Tibial nerve (tissue), 4 donors: ENCODE measurements at regions not wholly inside any gene's neighbourhood (a gene's known extent, or its start where the extent isn't known, plus 50 kb on each side); places are given as distances from the start of the nearest gene placed in this dataset.
"Not testable (repeated sequence)": the region's sequence is repeated elsewhere in the genome, so short reads cannot be mapped to it uniquely, and the experiment has no call there.

Experiments used
- DNase-seq, 2 donors: peaks; one replicate each; pipeline ENCODE4 v3.0.0-alpha.2; 2019; ENCODE audit warnings: low spot score in 2 of 2
- H3K27ac ChIP-seq, 4 donors: fragments of 200-600 bp; sonication (generic) in 3 of 4; one replicate each; pipeline ENCODE4 v1.5.1; 2017 to 2019; ENCODE audit warnings: mild to moderate bottlenecking in 1 of 4
- H3K27me3 ChIP-seq, 2 donors: fragments of 200-600 bp; sonication (generic) in 1 of 2; one replicate each; pipeline versions ENCODE4 v1.5.1 to v1.6.0; 2017 to 2019
- H3K36me3 ChIP-seq, 3 donors: fragments of 200-600 bp; sonication (generic); one replicate each; pipeline ENCODE4 v1.5.1; 2018 to 2019
- H3K4me1 ChIP-seq, 4 donors: fragments of 200-600 bp; sonication (generic) in 3 of 4; one replicate each; pipeline ENCODE4 v1.5.1; 2017 to 2019
- H3K4me3 ChIP-seq, 4 donors: fragments of 200-600 bp; sonication (generic) in 3 of 4; one replicate each; pipeline ENCODE4 v1.5.1; 2017 to 2019; ENCODE audit warnings: mild to moderate bottlenecking in 1 of 4, moderate library complexity in 1 of 4
- H3K9me3 ChIP-seq, 4 donors: fragments of 200-600 bp; sonication (generic) in 3 of 4; one replicate each; pipeline ENCODE4 v1.5.1; 2017 to 2019
- CTCF ChIP-seq, 5 experiments: fragments of 200-600 bp in 3 of 5; fragments of 450-650 bp in 2 of 5; sonication (generic) in 3 of 5; IDR thresholded peaks; one replicate each; pipeline ENCODE4 v1.5.1; 2016 to 2019; ENCODE audit warnings: antibody characterized with exemption in 5 of 5, mild to moderate bottlenecking in 3 of 5, moderate library complexity in 2 of 5
- EP300 ChIP-seq, 2 donors: sonication (generic); formaldehyde crosslinking; IDR thresholded peaks; one replicate each; pipeline ENCODE4 v1.6.1; 2017; ENCODE audit warnings: antibody characterized with exemption in 2 of 2, mild to moderate bottlenecking in 1 of 2
- POLR2A ChIP-seq, 2 donors: fragments of 450-650 bp; IDR thresholded peaks; one replicate each; pipeline ENCODE4 v1.6.1; 2017; ENCODE audit warnings: antibody characterized with exemption in 2 of 2, mild to moderate bottlenecking in 2 of 2, moderate library complexity in 2 of 2
- WGBS, 2 donors: methylation state at CpG; one replicate each; pipeline ENCODE4 v1.1.5; 2018; 5-methylcytosine and 5-hydroxymethylcytosine counted together

GRCh38 chr1:80531182-80531581, 1269.6 kb upstream of the ADGRL2 start:
- no peaks in the 10 kb centered on the region for H3K27me3 ChIP-seq
- no peak overlapping the region for H3K27ac ChIP-seq
- no peaks in the 10 kb centered on the region for H3K36me3 ChIP-seq
- WGBS, 2 donors, result 53 to 62% methylated on average over 2 of the region's 2 CpGs
- DNase-seq, result no peak
- H3K9me3 ChIP-seq, result no peaks in the 10 kb centered on the region
- H3K4me1 ChIP-seq, result peaks cover 0 to 14% (median 0%) of the 10 kb centered on the region in 4 donors
- H3K4me3 ChIP-seq, result no peak overlapping the region
- TF ChIP-seq POLR2A (IDR thresholded peaks at IDR 0.05), result no peak
- TF ChIP-seq EP300 (IDR thresholded peaks at IDR 0.05), result no peak
- no peak for TF ChIP-seq CTCF (IDR thresholded peaks at IDR 0.05)

GRCh38 chr1:80529546-80529945, 1271.2 kb upstream of the ADGRL2 start:
- H3K36me3 ChIP-seq, result no peaks in the 10 kb centered on the region
- DNase-seq, result no peak
- 80 to 81% methylated on average over 2 of the region's 2 CpGs for WGBS, 2 donors
- no peak overlapping the region for H3K4me3 ChIP-seq
- TF ChIP-seq CTCF (IDR thresholded peaks at IDR 0.05), result no peak
- TF ChIP-seq EP300 (IDR thresholded peaks at IDR 0.05), result no peak
- no peak for TF ChIP-seq POLR2A (IDR thresholded peaks at IDR 0.05)
- peaks cover 0 to 14% (median 0%) of the 10 kb centered on the region in 4 donors for H3K4me1 ChIP-seq
- no peak overlapping the region for H3K27ac ChIP-seq
- H3K9me3 ChIP-seq, result no peaks in the 10 kb centered on the region
- no peaks in the 10 kb centered on the region for H3K27me3 ChIP-seq

- Histone ChIP-seq H3K4me3 (no peak overlapping the region), H3K36me3 (no peaks in the 10 kb centered on the region), H3K4me1 (no peaks in the 10 kb centered on the region), H3K27me3 (no peaks in the 10 kb centered on the region), H3K9me3 (no peaks in the 10 kb centered on the region), H3K27ac (no peak overlapping the region)
- no peak for TF ChIP-seq CTCF (IDR thresholded peaks at IDR 0.05)
- no peak for TF ChIP-seq POLR2A (IDR thresholded peaks at IDR 0.05)
- no peak for TF ChIP-seq EP300 (IDR thresholded peaks at IDR 0.05)
- no peak for DNase-seq
- WGBS, 2 donors, result 69% methylated on average over 1 of the region's 1 CpG
These were observed 1276.9 kb upstream of the ADGRL2 start for GRCh38 chr1:80523861-80524260.

GRCh38 chr1:80523071-80523470, 1277.7 kb upstream of the ADGRL2 start:
- H3K36me3 ChIP-seq, DNase-seq, H3K4me1 ChIP-seq, H3K27ac ChIP-seq, H3K27me3 ChIP-seq, H3K9me3 ChIP-seq, H3K4me3 ChIP-seq: not testable (repeated sequence)

- Histone ChIP-seq H3K27me3 (no peaks in the 10 kb centered on the region), H3K4me3 (no peak overlapping the region), H3K27ac (no peak overlapping the region), H3K4me1 (no peaks in the 10 kb centered on the region), H3K9me3 (no peaks in the 10 kb centered on the region), H3K36me3 (no peaks in the 10 kb centered on the region)
- 87 to 92% methylated on average over 1 of the region's 1 CpG for WGBS, 2 donors
- TF ChIP-seq EP300 (IDR thresholded peaks at IDR 0.05) (no peak), CTCF (IDR thresholded peaks at IDR 0.05) (no peak), POLR2A (IDR thresholded peaks at IDR 0.05) (no peak)
- DNase-seq, result no peak
These were observed 1279.8 kb upstream of the ADGRL2 start for GRCh38 chr1:80520949-80521348.

GRCh38 chr1:80517062-80517461, 1283.7 kb upstream of the ADGRL2 start:
- no peak for DNase-seq
- Histone ChIP-seq H3K27me3 (no peaks in the 10 kb centered on the region), H3K36me3 (no peaks in the 10 kb centered on the region), H3K4me1 (no peaks in the 10 kb centered on the region), H3K27ac (no peak overlapping the region), H3K9me3 (no peaks in the 10 kb centered on the region), H3K4me3 (no peak overlapping the region)
- TF ChIP-seq POLR2A (IDR thresholded peaks at IDR 0.05) (no peak), EP300 (IDR thresholded peaks at IDR 0.05) (no peak), CTCF (IDR thresholded peaks at IDR 0.05) (no peak)
- 92 to 100% methylated on average over 1 of the region's 1 CpG for WGBS, 2 donors
